Epithelial cell of prostate (primary cell): ENCODE measurements at regions not wholly inside any gene's neighbourhood (a gene's known extent, or its start where the extent isn't known, plus 50 kb on each side); places are given as distances from the start of the nearest gene placed in this dataset.
"Not testable (repeated sequence)": the region's sequence is repeated elsewhere in the genome, so short reads cannot be mapped to it uniquely, and the experiment has no call there.

Source experiments
- DNase-seq: peaks from one replicate; pipeline ENCODE4 v3.0.0-alpha.2; 2011; ENCODE audit warnings: low read depth, low spot score
- H3K27ac ChIP-seq: fragments of 450-650 bp; 2 replicates; pipeline ENCODE4 v1.5.1; 2017; ENCODE audit warnings: mild to moderate bottlenecking

DNA sequence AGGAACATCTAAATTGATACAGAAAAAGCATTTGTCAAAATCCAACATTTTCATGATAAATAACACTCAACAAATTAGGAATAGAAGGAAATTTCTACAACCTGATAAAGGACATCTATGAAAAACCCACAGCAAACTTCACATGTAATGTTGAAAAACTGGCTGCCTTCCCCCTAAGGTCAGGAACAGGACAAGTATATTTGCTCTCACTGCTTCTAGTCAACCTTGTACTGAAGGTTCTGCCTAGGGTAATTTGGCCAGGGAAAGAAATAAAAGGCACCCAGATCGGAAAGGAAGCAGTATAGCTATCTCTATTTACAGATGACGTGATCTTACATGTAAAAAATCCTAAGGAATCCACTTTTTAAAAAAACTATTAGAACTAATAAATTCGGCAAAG lies 97.1 kb upstream of the USP9X start:
- DNase-seq = no peak
- no peak overlapping the region for H3K27ac ChIP-seq

- not testable (repeated sequence) for DNase-seq, H3K27ac ChIP-seq
These were observed 91.8 kb upstream of the USP9X start for GRCh38 chrX:40993395-40993794.

DNA sequence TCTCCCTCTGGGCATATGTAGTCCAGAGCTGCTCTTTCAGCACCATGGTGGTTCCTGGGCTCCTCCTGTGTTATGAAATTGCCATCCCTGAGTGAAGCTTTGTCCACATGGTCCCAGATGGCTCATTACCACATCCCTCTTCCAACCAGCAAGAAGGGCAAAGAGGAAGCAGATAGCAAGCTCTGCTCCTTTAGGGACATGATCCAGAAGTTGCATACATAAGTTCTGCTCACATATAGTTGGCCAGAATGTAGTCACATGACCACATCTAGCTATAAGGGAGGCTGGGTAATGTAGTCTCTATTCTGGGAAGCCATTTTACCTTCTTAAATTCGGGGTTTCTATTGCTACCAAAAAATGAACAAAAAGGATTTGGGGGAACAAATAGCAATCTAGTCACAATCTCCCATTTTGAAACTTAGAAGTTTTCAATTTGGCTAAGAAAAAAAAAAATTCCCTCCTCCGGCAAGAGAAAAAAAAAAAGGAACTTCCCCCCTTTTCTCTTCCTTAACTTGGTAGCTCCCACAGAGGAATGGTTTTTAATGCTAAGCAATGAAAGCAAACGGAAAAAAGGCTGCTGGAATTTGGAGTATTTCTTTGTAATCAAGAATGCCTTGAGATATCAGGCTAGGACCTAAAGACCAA lies 88.2 kb upstream of the USP9X start:
- no peak overlapping the region for H3K27ac ChIP-seq
- DNase-seq = peak; percentile 2

DNA sequence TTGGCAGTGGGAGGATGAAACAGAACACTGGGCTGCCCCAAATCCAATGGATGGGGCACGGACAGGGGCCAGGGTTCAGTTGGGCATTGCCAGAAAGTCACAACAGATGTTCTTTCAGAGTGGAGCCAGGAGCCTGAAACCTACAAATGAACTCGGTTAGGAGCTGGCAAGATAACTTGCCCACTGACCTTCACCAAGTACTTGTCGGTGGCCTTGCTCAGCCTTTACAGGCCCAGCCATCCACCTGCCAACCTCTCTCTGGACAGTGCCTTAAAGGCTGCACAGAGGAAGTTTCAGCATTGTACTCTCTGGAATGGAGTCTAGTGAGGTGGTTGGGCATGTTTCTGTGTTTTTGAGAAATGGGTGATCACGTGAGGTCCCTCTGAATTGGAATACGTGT lies 87.1 kb upstream of the USP9X start:
- DNase-seq = no peak
- no peak overlapping the region for H3K27ac ChIP-seq

- DNase-seq = no peak
- no peak overlapping the region for H3K27ac ChIP-seq
These were observed 83.9 kb upstream of the USP9X start for GRCh38 chrX:41001327-41001726.

GRCh38 chrX:41002026-41002425 lies 83.2 kb upstream of the USP9X start:
- H3K27ac ChIP-seq = no peak overlapping the region
- no peak for DNase-seq

DNA sequence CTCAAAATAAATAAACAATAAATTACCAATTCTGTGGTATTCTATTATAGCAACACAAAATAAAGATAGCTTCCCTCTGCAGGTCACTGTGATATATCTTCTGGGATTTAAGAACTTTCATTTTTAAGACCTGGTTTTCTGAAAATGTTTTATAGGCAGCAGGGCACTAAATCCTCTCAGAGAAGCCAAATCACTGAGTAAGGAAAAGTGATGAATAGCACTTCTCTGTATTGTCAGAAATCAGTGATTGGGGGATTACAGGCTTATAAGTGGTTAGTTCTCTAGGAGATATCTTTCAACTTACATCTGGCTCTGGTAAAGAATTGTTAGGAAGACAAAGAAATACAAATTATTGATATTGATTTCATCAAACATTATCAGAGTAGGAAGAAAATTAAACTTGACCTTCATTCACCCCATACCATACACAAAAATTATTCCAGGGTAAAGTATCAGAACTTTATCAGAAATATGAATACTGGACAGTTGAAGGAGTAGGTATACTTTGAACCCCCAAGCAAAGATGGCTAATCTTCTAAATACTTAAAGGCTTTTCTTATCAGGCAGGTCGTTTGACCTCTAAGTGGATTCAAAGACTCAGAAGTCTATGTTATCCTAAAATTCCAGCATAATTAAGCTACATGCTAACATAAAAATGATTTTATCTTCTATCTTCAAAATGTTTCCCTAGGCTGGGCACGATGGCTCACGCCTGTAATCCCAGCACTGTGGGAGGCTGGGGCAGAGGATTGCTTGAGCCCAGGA lies 81.6 kb upstream of the USP9X start:
- no peak overlapping the region for H3K27ac ChIP-seq
- DNase-seq = no peak

DNA sequence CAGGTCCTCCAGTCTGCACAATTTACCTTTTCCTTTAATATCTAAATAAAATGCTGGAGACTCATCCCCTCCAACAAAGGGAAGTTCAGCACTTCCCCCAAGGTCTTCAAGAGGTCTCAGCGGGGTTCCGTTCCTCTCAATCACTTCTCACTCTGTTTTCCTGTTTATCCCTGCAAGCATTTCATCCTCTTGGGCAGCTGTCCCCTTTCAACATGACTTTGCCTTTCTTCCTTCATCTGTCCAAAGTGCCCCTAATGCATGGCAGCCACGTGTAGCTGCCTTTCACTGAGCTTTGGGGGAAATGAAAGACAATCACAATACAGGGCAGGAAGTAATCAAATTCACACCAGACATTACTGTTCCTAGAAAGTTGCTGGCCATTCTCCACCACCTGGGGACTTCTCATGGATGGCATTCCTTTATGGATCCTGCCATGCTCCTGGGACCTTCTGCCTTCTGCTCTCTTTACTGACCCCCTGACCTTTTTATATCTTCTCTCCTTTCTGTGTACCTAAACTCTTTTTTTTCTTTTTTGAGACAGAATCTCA lies 79.7 kb upstream of the USP9X start:
- H3K27ac ChIP-seq = no peak overlapping the region
- no peak for DNase-seq

DNA sequence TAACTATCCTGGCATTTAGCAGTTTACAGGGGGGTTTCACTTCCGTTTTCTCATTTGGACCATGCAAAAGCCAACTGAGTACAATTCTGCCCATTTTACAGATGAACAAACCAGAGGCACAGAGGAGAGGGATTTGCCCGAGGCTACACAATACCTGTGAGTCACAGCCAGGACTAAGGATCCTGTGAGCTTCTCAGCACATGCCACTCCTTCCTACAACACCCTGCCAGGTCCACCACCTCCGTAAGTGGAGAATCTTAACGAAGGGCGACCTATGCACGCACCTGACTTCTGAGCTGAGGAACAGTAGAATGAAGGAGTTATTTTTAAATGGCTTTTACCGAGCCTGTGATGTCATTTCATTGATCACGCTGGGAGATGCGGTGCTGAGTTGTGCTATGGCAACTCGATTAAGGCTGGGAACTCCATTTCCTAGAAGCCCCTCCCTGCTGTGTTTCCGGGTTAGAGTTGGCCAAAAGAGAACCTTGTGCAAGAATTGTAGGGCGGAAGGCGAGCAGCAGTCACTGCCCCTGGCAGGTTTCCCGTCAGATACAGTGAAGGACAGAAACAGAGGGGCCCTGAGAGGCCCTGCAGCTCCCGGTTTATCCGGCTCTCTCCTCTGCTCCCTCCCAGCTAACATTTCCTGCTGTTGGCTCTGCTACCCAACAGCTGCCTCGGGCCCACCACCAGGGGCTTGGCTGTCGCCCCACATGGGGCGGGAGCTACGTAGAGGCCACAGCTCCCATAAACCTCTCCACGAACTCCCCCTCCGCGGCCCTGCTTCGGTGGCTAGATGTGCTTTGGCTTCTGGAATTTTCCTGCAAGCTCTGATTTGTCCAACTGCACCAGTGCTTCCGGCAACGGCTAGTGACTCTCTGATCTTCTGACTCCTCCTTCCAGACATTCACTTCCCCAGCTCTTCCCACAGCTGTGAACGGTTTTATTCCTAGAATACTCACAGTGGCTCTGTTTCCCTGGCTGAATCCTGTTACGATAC lies 75.1 kb upstream of the USP9X start:
- DNase-seq = no peak
- H3K27ac ChIP-seq = peak overlapping the region; percentile 93

GRCh38 chrX:41014776-41015360 lies 70.4 kb upstream of the USP9X start:
- H3K27ac ChIP-seq = peak overlapping the region; percentile 40
- DNase-seq = peak; percentile 70

DNA sequence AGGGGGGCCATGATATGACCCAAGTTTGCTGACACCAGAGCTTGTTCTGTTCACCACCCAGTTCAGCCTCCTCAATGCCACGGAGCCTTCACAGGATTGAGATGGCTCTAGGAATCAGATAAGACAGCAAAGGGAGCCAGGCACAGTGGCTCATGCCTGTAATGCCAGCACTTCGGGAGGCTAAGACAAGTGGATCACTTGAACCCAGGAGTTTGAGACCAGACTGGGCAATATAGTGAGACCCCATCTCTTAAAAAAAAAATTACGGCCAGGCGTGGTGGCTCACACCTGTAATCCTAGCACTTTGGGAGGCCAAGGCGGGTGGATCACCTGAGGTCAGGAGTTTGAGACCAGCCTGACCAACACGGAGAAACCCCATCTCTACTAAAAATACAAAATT lies 67.5 kb upstream of the USP9X start:
- DNase-seq, H3K27ac ChIP-seq: not testable (repeated sequence)

GRCh38 chrX:41018391-41019040 lies 66.7 kb upstream of the USP9X start:
- DNase-seq, H3K27ac ChIP-seq: not testable (repeated sequence)

- DNase-seq = no peak
These were observed 66.2 kb upstream of the USP9X start for GRCh38 chrX:41019041-41019392.

DNA sequence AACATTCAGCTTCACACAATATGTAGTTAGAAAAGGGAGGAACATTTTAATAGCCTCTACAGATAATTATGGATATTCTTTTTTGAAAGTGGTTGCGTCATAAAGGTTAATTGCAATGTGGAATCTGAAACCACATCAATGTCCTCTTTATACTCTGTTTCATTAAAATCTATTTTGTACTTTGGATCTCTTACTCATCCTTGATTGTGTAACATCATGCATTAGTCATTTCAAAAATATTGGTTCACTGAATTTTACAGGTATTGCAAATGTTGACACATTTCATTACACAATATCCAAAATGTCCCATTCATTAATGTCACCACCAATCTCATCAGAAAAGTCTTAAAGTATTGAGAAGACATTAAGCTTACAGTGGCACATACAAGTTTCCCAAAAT lies 62.7 kb upstream of the USP9X start:
- H3K27ac ChIP-seq = peak overlapping the region; percentile 38
- DNase-seq = peak; percentile 16

More at GRCh38 chrX:41019041-41019392, 66.2 kb upstream of the USP9X start:
- no peak overlapping the region for H3K27ac ChIP-seq

GRCh38 chrX:41023098-41023497 lies 62.1 kb upstream of the USP9X start:
- peak overlapping the region; percentile 38 for H3K27ac ChIP-seq

DNA sequence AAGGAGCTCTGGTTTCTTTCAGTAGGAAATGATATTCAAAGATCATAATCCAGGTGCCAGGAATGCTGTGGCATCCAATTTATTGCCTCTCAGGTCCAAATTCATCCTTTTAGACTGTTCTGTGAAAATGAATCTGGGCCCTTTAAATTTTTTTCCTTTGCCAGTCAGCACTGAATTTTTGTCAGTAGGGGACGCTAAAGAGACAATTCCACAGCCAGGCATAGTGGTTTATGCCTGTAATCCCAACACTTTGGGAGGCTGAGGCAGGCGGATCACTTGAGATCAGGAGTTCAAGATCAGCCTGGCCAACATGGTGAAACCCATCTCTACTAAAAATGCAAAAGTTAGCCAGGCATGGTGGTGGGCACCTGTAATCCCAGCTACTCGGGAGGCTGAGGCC lies 60.9 kb upstream of the USP9X start:
- not testable (repeated sequence) for DNase-seq, H3K27ac ChIP-seq

More at GRCh38 chrX:41023098-41023497, 62.1 kb upstream of the USP9X start:
- no peak for DNase-seq

GRCh38 chrX:41024755-41025154 lies 60.5 kb upstream of the USP9X start:
- no peak overlapping the region for H3K27ac ChIP-seq
- no peak for DNase-seq

DNA sequence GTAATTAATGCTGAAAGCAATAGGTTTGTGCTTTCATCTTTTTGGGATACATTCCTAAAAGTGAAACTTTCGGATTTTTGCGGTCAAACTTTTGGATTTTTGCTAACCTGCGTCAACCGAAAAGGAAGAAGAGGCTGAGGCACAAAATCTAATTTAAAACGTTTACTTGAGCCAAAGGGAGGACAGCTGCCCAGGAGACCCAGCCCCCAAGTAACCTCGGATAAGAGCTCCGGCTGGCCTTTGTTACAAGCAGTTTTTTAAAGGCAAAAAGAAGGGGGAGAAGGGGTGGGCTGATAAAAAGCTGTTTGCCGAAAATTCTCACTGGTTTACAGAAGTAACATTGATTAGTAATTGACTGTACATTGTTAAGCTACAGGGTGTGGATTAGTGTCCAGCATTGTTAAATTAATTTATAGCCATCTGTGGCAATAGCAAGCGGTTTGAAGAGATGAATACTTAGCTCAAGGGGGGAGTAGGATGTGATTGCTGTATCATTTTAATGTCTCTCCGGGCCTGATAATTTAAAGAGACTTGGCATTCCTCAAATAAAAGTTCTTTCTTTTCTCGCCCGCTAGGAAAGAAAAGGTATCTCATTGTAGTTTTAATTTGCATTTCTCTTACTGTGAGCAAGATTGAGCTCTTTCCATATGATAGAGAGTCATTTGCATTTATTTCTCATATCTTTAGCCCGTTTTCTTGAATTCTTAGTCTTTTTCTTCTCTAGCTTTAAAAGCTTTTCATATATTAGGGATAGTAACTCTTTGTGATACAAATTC lies 59.1 kb upstream of the USP9X start:
- DNase-seq = no peak
- H3K27ac ChIP-seq = no peak overlapping the region

DNA sequence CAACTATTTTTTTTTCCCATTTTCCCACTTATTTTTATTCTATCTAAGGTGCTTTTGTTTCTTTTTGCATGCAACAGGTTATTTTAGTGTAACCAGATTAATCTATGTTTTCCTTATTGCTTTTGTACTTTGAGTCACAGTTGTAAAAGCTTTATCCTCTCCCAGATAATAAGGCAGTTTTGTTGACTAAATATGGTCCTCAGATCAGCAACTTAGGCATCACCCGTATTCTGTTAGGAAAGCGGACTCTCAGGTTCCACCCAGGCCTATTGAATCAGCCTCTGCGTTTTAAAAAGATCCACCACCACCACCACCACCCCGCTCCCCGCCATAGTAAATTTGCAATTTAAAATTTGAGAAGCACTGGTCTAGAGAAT lies 58.6 kb upstream of the USP9X start:
- H3K27ac ChIP-seq = no peak overlapping the region
- no peak for DNase-seq
